ENCODE measurements at regions not wholly inside any gene's neighbourhood (a gene's known extent, or its start where the extent isn't known, plus 50 kb on each side); places are given as distances from the start of the nearest gene placed in this dataset.
A peak's percentile ranks its signal among the peaks of the same experiment; 100 is the strongest.

GRCh38 chrX:116290359-116290758 lies 119.8 kb downstream of the AGTR2 start:
- no peak for DNase-seq
- Histone ChIP-seq H3K4me1 (no peaks in the 10 kb centered on the region), H3K4me3 (no peak overlapping the region), H3K27ac (no peak overlapping the region), H3K27me3 (no peaks in the 10 kb centered on the region), H3K9me3 (no peaks in the 10 kb centered on the region), H3K36me3 (no peaks in the 10 kb centered on the region)
- TF ChIP-seq EP300 (IDR thresholded peaks at IDR 0.05; ENCODE audit: low read depth) (no peak), POLR2AphosphoS5 (IDR thresholded peaks at IDR 0.05) (no peak), POLR2A (IDR thresholded peaks at IDR 0.05) (no peak)
- TF ChIP-seq, protein P1, sequence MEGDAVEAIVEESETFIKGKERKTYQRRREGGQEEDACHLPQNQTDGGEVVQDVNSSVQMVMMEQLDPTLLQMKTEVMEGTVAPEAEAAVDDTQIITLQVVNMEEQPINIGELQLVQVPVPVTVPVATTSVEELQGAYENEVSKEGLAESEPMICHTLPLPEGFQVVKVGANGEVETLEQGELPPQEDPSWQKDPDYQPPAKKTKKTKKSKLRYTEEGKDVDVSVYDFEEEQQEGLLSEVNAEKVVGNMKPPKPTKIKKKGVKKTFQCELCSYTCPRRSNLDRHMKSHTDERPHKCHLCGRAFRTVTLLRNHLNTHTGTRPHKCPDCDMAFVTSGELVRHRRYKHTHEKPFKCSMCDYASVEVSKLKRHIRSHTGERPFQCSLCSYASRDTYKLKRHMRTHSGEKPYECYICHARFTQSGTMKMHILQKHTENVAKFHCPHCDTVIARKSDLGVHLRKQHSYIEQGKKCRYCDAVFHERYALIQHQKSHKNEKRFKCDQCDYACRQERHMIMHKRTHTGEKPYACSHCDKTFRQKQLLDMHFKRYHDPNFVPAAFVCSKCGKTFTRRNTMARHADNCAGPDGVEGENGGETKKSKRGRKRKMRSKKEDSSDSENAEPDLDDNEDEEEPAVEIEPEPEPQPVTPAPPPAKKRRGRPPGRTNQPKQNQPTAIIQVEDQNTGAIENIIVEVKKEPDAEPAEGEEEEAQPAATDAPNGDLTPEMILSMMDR (IDR thresholded peaks at IDR 0.05) = no peak
- WGBS, 2 donors (ENCODE audit: low coverage in 1 of 2) = 8% methylated on average over 1 of the region's 1 CpG; no CpG with 5 or more reads in 1 of the 2 donors
- in situ Hi-C loops (cut with MboI; ENCODE audit: low pct_ligation_motif_present in 1 of 4, low pct_unique_long_range_greater_than_20kb in 1 of 4, low sequenced_read_pairs in 3 of 4) = no loop called here
- intact Hi-C loops (cut with DNase I; ENCODE audit: low total_unique reads) = no loop called here

DNA sequence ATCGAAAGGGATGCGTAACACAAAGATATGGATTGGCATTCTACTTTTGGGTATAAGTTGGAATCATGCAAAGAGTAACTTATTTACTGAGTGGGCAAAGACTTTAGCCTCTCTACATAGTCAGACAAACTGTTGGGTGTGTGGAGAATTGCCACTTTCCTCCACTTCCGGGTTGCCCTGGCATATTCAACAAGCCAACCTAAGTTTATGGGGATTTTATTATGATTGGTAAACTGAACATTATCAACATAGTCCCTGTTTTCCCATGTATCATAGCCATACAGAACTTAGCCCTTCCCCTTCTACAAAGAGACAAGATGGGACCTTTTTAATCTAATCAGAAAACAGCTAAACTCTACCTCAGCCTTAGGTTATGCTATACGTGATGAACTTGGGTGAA lies 121.6 kb downstream of the AGTR2 start:
- 77 to 80% methylated on average over 3 to 4 of the region's 4 CpGs for WGBS, 2 donors (ENCODE audit: low coverage in 1 of 2)
- no peak for DNase-seq
- intact Hi-C loops (cut with DNase I; ENCODE audit: low total_unique reads) = no loop called here

GRCh38 chrX:116298956-116299355 lies 128.4 kb downstream of the AGTR2 start:
- 72 to 86% methylated on average over 3 of the region's 3 CpGs for WGBS, 2 donors (ENCODE audit: low coverage in 1 of 2)
- in situ Hi-C loops (cut with MboI; ENCODE audit: low pct_ligation_motif_present in 1 of 4, low pct_unique_long_range_greater_than_20kb in 1 of 4, low sequenced_read_pairs in 3 of 4) (no loop called here), intact Hi-C loops (cut with DNase I; ENCODE audit: low total_unique reads) (no loop called here)
- Histone ChIP-seq H3K9me3 (no peaks in the 10 kb centered on the region), H3K4me3 (no peak overlapping the region), H3K4me1 (no peaks in the 10 kb centered on the region), H3K27me3 (no peaks in the 10 kb centered on the region), H3K27ac (no peak overlapping the region), H3K36me3 (no peaks in the 10 kb centered on the region)
- DNase-seq = no peak
- no peak for TF ChIP-seq EP300 (IDR thresholded peaks at IDR 0.05; ENCODE audit: low read depth)
- TF ChIP-seq, protein P1 (IDR thresholded peaks at IDR 0.05) = no peak
- no peak for TF ChIP-seq POLR2A (IDR thresholded peaks at IDR 0.05)
- TF ChIP-seq POLR2AphosphoS5 (IDR thresholded peaks at IDR 0.05) = no peak

More for the DNA sequence above, 121.6 kb downstream of the AGTR2 start:
- TF ChIP-seq, protein P1 (IDR thresholded peaks at IDR 0.05) = no peak
- TF ChIP-seq EP300 (IDR thresholded peaks at IDR 0.05; ENCODE audit: low read depth) = no peak
- TF ChIP-seq POLR2AphosphoS5 (IDR thresholded peaks at IDR 0.05) = no peak
- no peak for TF ChIP-seq POLR2A (IDR thresholded peaks at IDR 0.05)
- no peak overlapping the region for H3K4me3 ChIP-seq
- no peaks in the 10 kb centered on the region for H3K4me1 ChIP-seq
- in situ Hi-C loops (cut with MboI; ENCODE audit: low pct_ligation_motif_present in 1 of 4, low pct_unique_long_range_greater_than_20kb in 1 of 4, low sequenced_read_pairs in 3 of 4) = no loop called here
- no peaks in the 10 kb centered on the region for H3K36me3 ChIP-seq
- no peaks in the 10 kb centered on the region for H3K27me3 ChIP-seq
- H3K27ac ChIP-seq = peak overlapping the region in 1 of 4 donors; percentile 6
- H3K9me3 ChIP-seq = no peaks in the 10 kb centered on the region

- no peak overlapping the region for H3K4me3 ChIP-seq
- TF ChIP-seq, protein P1 (IDR thresholded peaks at IDR 0.05) = no peak
- TF ChIP-seq EP300 (IDR thresholded peaks at IDR 0.05; ENCODE audit: low read depth) = no peak
- TF ChIP-seq POLR2A (IDR thresholded peaks at IDR 0.05) = no peak
- TF ChIP-seq POLR2AphosphoS5 (IDR thresholded peaks at IDR 0.05) = no peak
- no peaks in the 10 kb centered on the region for H3K9me3 ChIP-seq
- whole genome bisulfite sequencing, 2 donors (ENCODE audit: low coverage in 1 of 2) = 27% methylated on average over 2 of the region's 2 CpGs; no CpG with 5 or more reads in 1 of the 2 donors
- no peak overlapping the region for H3K27ac ChIP-seq
- H3K27me3 ChIP-seq = no peaks in the 10 kb centered on the region
- in situ Hi-C loops (cut with MboI; ENCODE audit: low pct_ligation_motif_present in 1 of 4, low pct_unique_long_range_greater_than_20kb in 1 of 4, low sequenced_read_pairs in 3 of 4) = no loop called here
- intact Hi-C loops (cut with DNase I; ENCODE audit: low total_unique reads) = no loop called here
- H3K4me1 ChIP-seq = no peaks in the 10 kb centered on the region
- no peak for DNase-seq
- H3K36me3 ChIP-seq = no peaks in the 10 kb centered on the region
Measured at GRCh38 chrX:116306218-116306617, 130.2 kb upstream of the SLC6A14 start.

Measured in transverse colon (tissue), 4 donors.